Parathyroid adenoma (tissue), 2 donors: ENCODE measurements at regions not wholly inside any gene's neighbourhood (a gene's known extent, or its start where the extent isn't known, plus 50 kb on each side); places are given as distances from the start of the nearest gene placed in this dataset.

ENCODE experiments used
- H2AFZ ChIP-seq: fragments of 300-600 bp; sonication (generic); one replicate; pipeline ENCODE4 v1.7.0; 2017; ENCODE audit warnings: antibody characterized with exemption, mild to moderate bottlenecking
- H3K27ac ChIP-seq: fragments of 300-600 bp; sonication (generic); one replicate; pipeline ENCODE4 v1.7.0; 2017
- H3K27me3 ChIP-seq: fragments of 300-600 bp; sonication (generic); one replicate; pipeline ENCODE4 v1.7.0; 2017; ENCODE audit warnings: low read length; ENCODE audit not compliant: control insufficient read depth, insufficient read depth
- H3K36me3 ChIP-seq: fragments of 300-600 bp; sonication (generic); one replicate; pipeline ENCODE4 v1.7.0; 2017; ENCODE audit warnings: low read length; ENCODE audit not compliant: control insufficient read depth, insufficient read depth
- H3K4me1 ChIP-seq: fragments of 300-600 bp; sonication (generic); one replicate; pipeline ENCODE4 v1.7.0; 2017; ENCODE audit warnings: control low read depth
- H3K4me2 ChIP-seq: fragments of 300-600 bp; sonication (generic); one replicate; pipeline ENCODE4 v1.7.0; 2017; ENCODE audit warnings: low read length
- H3K4me3 ChIP-seq: fragments of 300-600 bp; sonication (generic); one replicate; pipeline ENCODE4 v1.7.0; 2017; ENCODE audit warnings: low read depth, low read length
- H3K79me2 ChIP-seq: fragments of 300-600 bp; sonication (generic); one replicate; pipeline ENCODE4 v1.7.0; 2017; ENCODE audit warnings: control low read depth
- H3K9ac ChIP-seq: fragments of 300-600 bp; sonication (generic); one replicate; pipeline ENCODE4 v1.7.0; 2017; ENCODE audit warnings: mild to moderate bottlenecking
- H3K9me3 ChIP-seq: fragments of 300-600 bp; sonication (generic); one replicate; pipeline ENCODE4 v1.7.0; 2017; ENCODE audit warnings: low read length; ENCODE audit not compliant: control insufficient read depth
- TF ChIP-seq, protein P1 (sequence below): fragments of 300-600 bp; sonication (generic); IDR thresholded peaks from one replicate; pipeline ENCODE4 v1.7.0; 2017; ENCODE audit warnings: antibody characterized with exemption, mild to moderate bottlenecking
- donor health status: primary hyperparathyroidism.

DNA sequence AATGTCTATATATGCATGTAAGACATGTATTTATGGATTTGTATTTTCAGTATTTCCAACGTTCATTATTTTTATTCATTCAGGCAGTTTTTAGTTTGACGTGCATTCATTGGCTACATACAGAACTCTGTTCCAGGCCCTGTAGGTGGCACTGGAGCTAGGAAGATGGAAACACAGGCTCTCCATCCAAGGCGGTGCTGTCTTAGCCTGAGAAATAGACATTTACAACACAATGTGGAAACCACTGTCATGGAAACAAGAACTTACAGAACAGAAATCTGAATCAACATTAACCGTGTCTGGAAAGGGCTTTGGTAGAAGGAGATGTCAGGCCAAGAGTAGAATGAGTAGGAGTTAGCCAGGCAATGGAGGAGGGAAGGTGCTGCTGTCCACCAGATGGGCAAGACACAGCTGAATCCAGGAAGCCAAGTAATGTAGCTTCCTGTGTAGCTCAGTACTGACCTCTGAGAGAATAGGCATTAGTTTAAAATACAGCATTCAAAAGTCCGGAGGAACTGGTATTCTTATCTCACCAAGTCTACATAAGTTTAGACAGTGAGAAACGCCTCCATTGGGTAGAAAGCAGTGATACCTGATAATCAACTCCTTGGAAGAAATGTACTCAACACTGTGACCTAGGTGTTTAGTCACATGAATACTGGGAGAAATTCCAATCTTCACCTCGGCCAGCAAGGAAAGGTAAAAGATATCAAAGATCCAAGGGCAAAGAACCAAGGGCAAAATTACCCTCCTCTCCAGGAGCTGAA is 388.6 kb upstream of the CDH6 start:
- no peaks in the 10 kb centered on the region for H3K27me3 ChIP-seq
- H3K36me3 ChIP-seq, result no peaks in the 10 kb centered on the region
- no peak overlapping the region for H3K4me2 ChIP-seq
- H3K79me2 ChIP-seq, result no peaks in the 10 kb centered on the region
- TF ChIP-seq, protein P1, sequence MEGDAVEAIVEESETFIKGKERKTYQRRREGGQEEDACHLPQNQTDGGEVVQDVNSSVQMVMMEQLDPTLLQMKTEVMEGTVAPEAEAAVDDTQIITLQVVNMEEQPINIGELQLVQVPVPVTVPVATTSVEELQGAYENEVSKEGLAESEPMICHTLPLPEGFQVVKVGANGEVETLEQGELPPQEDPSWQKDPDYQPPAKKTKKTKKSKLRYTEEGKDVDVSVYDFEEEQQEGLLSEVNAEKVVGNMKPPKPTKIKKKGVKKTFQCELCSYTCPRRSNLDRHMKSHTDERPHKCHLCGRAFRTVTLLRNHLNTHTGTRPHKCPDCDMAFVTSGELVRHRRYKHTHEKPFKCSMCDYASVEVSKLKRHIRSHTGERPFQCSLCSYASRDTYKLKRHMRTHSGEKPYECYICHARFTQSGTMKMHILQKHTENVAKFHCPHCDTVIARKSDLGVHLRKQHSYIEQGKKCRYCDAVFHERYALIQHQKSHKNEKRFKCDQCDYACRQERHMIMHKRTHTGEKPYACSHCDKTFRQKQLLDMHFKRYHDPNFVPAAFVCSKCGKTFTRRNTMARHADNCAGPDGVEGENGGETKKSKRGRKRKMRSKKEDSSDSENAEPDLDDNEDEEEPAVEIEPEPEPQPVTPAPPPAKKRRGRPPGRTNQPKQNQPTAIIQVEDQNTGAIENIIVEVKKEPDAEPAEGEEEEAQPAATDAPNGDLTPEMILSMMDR, result no peak
- H3K4me3 ChIP-seq, result no peak overlapping the region
- no peaks in the 10 kb centered on the region for H3K4me1 ChIP-seq
- H3K9me3 ChIP-seq, result no peaks in the 10 kb centered on the region
- no peak overlapping the region for H3K9ac ChIP-seq
- no peak overlapping the region for H3K27ac ChIP-seq
- no peak overlapping the region for H2AFZ ChIP-seq

DNA sequence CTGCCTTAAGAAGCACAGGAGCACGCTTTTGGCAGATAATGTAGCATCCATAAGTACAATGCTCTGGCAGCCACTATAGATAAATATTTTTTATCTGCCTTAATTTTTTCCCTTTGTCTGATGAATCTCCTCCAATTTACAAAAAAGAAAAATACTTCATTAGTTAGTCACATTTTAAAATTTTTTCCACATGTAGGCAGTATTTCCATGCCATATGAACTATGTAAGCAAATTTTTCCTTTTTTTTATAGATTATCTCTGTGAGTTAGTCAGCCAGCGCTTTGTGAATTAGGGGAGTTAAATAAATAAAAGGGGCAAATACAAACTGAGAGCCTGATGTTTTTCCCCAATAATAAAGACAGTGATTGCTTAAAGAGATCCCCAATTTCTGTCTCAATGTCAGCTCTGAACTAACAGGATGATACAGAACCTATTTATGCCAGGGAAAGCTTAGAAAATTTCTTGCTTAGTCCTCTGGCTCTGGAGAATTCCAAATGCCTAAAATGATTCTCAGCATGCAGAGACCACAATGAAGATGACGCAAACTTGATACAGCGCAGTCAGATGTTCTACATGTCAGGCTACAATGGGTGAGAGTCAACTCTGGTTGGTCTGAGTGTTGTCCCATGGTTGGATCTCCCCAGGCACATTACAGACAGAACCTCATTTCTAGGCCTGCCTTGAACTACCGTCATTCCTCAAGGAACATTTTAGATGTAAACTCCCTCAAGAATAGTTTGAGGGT is 390.4 kb upstream of the CDH6 start:
- no peak overlapping the region for H2AFZ ChIP-seq
- H3K27ac ChIP-seq, result no peak overlapping the region
- H3K4me2 ChIP-seq, result no peak overlapping the region
- TF ChIP-seq, protein P1, result no peak
- no peak overlapping the region for H3K4me3 ChIP-seq
- H3K9ac ChIP-seq, result no peak overlapping the region
- H3K9me3 ChIP-seq, result no peaks in the 10 kb centered on the region
- no peaks in the 10 kb centered on the region for H3K36me3 ChIP-seq
- H3K79me2 ChIP-seq, result no peaks in the 10 kb centered on the region
- H3K27me3 ChIP-seq, result no peaks in the 10 kb centered on the region
- H3K4me1 ChIP-seq, result no peaks in the 10 kb centered on the region

DNA sequence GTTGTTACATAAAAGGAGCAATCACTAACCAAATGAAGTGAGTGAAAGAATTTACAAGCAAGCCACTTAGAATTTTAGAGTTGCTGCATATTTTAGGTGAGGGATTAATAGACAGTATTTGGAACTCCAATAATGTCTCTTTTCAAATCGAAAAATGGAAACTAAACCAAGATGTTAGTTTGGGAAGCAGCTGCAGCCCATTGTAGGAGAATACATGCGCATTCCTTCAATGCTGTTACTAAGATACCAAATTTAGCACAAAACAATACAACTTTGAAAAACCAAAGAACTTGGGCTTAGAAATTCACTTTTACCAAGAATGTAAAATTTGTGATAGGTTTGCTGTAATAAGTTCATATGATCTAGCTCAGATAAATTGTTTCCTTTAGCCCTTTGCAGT is 411.8 kb upstream of the CDH6 start:
- Histone ChIP-seq H3K27me3 (no peaks in the 10 kb centered on the region), H2AFZ (no peak overlapping the region), H3K27ac (no peak overlapping the region), H3K79me2 (no peaks in the 10 kb centered on the region), H3K9me3 (no peaks in the 10 kb centered on the region), H3K4me2 (no peak overlapping the region), H3K36me3 (no peaks in the 10 kb centered on the region), H3K4me3 (no peak overlapping the region), H3K9ac (no peak overlapping the region), H3K4me1 (no peaks in the 10 kb centered on the region)
- TF ChIP-seq, protein P1, result no peak

DNA sequence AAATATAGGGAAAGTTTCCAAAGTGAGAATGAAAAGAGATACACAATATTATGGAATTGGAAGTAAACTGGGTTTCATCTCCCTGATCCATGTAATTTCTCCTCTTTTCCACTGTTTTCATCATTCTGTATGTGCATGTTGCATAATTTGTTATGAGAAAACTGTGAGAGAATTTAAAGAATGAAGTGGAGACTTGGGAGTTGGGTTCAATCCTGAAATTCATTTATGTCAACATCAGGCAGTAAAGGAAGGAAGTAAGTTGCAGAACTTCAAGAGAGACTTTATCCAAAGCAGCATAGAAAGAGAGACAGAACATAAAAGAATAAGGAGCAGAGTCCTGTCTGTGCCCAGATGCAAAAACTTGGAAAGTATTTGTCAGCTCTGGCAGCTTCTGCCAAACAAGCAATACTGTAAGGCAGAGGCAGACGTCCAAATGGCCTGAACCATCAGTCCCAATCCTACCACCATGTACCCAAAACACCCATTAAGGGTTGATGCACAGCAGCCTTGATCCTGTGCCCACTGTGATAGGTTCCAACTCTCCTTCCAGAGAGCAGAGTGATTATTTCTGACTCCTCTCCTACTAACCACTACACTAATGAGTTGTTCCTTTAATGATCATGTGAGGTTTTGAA is 425.3 kb upstream of the CDH6 start:
- no peaks in the 10 kb centered on the region for H3K79me2 ChIP-seq
- H3K4me2 ChIP-seq, result no peak overlapping the region
- no peaks in the 10 kb centered on the region for H3K27me3 ChIP-seq
- H3K9ac ChIP-seq, result no peak overlapping the region
- no peaks in the 10 kb centered on the region for H3K36me3 ChIP-seq
- no peaks in the 10 kb centered on the region for H3K9me3 ChIP-seq
- no peak overlapping the region for H3K27ac ChIP-seq
- H2AFZ ChIP-seq, result no peak overlapping the region
- H3K4me1 ChIP-seq, result no peaks in the 10 kb centered on the region
- H3K4me3 ChIP-seq, result no peak overlapping the region
- TF ChIP-seq, protein P1, result no peak
